Heart left ventricle (tissue), 13 donors: ENCODE measurements at regions not wholly inside any gene's neighbourhood (a gene's known extent, or its start where the extent isn't known, plus 50 kb on each side); places are given as distances from the start of the nearest gene placed in this dataset.

Source experiments
- CTCF ChIP-seq, 12 donors: fragments of 200-600 bp; sonication (generic) in 4 of 12; IDR thresholded peaks; one replicate each; pipeline versions ENCODE4 v1.5.0 to v1.8.0; 2018 to 2022; ENCODE audit warnings: antibody characterized with exemption in 12 of 12, mild to moderate bottlenecking in 5 of 12
- POLR2A ChIP-seq, 2 donors: fragments of 450-650 bp; IDR thresholded peaks; one replicate each; pipeline ENCODE4 v1.6.1; 2017; ENCODE audit warnings: antibody characterized with exemption in 2 of 2, mild to moderate bottlenecking in 2 of 2, moderate library complexity in 2 of 2
- donor health status: ischemic (EF 13 %, LVEDD 7.1; RV severe dilation, severe dysfunction).
- donor health status: DM: no; HTN: yes; CAD: no.
- donor health status: DM: no; HTN: no; CAD: no.
- donor health status: ischemic (EF 25% LVEDD 6.9; RV normal size, moderate dysfunction).
- donor health status: ischemic (EF 25% LVEDD 5.7; RV mildly dilated, moderate dysfunction).
- donor health status: ischemic (EF 35%, LVEDD 5.7; RV mildly dilated, moderate dysfunction).
- donor health status: nonischemic (EF 11% LVEDD 7.7; RV severe dilation, severe dysfunction).
- donor health status: DM: yes; HTN: yes; CAD: no.
- donor health status: PGD.
- donor health status: ischemic (EF 29% LVEDD 5.4; RV normal size, mild dysfunction).
- donor health status: nonischemic (EF 23%, LVEDD 6.1; RV moderate dilation, normal function).

GRCh38 chr2:2848198-2848597 is 517.1 kb upstream of the MYT1L start:
- TF ChIP-seq CTCF (IDR thresholded peaks at IDR 0.05) (no peak), POLR2A (IDR thresholded peaks at IDR 0.05) (no peak)
